ENCODE measurements at regions not wholly inside any gene's neighbourhood (a gene's known extent, or its start where the extent isn't known, plus 50 kb on each side); places are given as distances from the start of the nearest gene placed in this dataset.

- no peak for TF ChIP-seq CTCF (IDR thresholded peaks at IDR 0.05; ENCODE audit: low read length)
- no peak for TF ChIP-seq EZH2 (optimal IDR thresholded peaks at IDR 0.05; ENCODE audit: low read depth, low read length)
Observed at GRCh38 chr11:42498971-42499370, 812.8 kb upstream of the API5 start.

Measured in MM.1S (cell line).